Peyer's patch (tissue), 4 donors: ENCODE measurements at regions not wholly inside any gene's neighbourhood (a gene's known extent, or its start where the extent isn't known, plus 50 kb on each side); places are given as distances from the start of the nearest gene placed in this dataset.

ENCODE experiments used
- DNase-seq, 3 donors: peaks; one replicate each; pipeline ENCODE4 v3.0.0-alpha.2; 2017 to 2019
- H3K27ac ChIP-seq, 4 donors: fragments of 200-600 bp; sonication (generic); one replicate each; pipeline ENCODE4 v1.5.1; 2016 to 2019
- H3K27me3 ChIP-seq, 2 donors: fragments of 200-600 bp; sonication (generic); one replicate each; pipeline ENCODE4 v1.5.1; 2019
- H3K36me3 ChIP-seq, 3 donors: fragments of 200-600 bp; sonication (generic); one replicate each; pipeline ENCODE4 v1.5.1; 2016 to 2019
- H3K4me1 ChIP-seq, 4 donors: fragments of 200-600 bp; sonication (generic); one replicate each; pipeline ENCODE4 v1.5.1; 2016 to 2019
- H3K4me3 ChIP-seq, 4 donors: fragments of 200-600 bp; sonication (generic); 1 replicate in 3 of 4; 2 replicates in 1 of 4; pipeline ENCODE4 v1.5.1; 2016 to 2019; ENCODE audit warnings: mild to moderate bottlenecking in 1 of 4
- H3K9me3 ChIP-seq, 4 donors: fragments of 200-600 bp; sonication (generic); one replicate each; pipeline ENCODE4 v1.5.1; 2016 to 2019; ENCODE audit warnings: mild to moderate bottlenecking in 1 of 4
- POLR2A ChIP-seq, 2 donors: fragments of 450-650 bp; IDR thresholded peaks; one replicate each; pipeline ENCODE4 v1.5.1; 2017; ENCODE audit warnings: antibody characterized with exemption in 2 of 2, mild to moderate bottlenecking in 2 of 2, moderate library complexity in 2 of 2
- TF ChIP-seq, protein P1 (sequence below), 6 experiments: fragments of 450-650 bp in 4 of 6; fragments of 200-600 bp in 2 of 6; sonication (generic) in 1 of 6; IDR thresholded peaks; one replicate each; pipeline ENCODE4 v1.5.1; 2017 to 2019; ENCODE audit warnings: antibody characterized with exemption in 6 of 6, mild to moderate bottlenecking in 3 of 6, moderate library complexity in 1 of 6

DNA sequence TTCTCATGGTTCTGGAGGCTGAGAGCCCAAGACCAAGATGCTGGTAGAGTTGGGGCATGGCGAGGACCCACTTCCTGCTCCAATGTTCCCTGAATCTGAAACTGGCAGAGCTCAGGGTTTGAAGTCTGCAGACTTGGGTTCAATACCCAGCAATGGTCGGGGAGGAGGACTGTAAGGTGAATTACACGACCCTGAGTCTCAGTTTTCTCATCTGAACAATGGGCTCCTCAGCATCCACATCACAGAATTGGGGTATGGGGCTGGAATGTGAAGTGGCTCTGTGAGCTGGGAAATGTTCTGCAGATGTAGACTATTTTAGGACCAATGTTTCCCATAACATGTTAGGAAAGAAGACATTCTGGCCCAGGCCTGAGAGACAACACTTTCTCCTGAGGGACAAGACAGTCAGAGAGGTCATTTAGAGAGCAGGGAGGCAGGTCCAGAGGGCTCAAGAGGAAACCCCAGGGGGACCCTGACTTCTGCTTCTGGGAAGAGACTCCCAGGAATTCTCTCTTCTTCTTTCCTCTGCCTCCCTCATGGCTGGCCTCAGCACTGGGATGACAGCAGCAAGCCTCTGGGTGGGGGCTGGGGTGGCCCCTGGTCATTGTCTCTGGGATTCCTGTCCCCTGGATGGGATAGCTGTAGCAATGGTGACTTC is 141.3 kb upstream of the PMEPA1 start:
- Histone ChIP-seq H3K4me3 (no peak overlapping the region), H3K4me1 (no peaks in the 10 kb centered on the region), H3K27ac (no peak overlapping the region), H3K36me3 (no peaks in the 10 kb centered on the region), H3K9me3 (no peaks in the 10 kb centered on the region), H3K27me3 (no peaks in the 10 kb centered on the region)
- DNase-seq = no peak
- no peak for TF ChIP-seq POLR2A (IDR thresholded peaks at IDR 0.05)
- TF ChIP-seq, protein P1, sequence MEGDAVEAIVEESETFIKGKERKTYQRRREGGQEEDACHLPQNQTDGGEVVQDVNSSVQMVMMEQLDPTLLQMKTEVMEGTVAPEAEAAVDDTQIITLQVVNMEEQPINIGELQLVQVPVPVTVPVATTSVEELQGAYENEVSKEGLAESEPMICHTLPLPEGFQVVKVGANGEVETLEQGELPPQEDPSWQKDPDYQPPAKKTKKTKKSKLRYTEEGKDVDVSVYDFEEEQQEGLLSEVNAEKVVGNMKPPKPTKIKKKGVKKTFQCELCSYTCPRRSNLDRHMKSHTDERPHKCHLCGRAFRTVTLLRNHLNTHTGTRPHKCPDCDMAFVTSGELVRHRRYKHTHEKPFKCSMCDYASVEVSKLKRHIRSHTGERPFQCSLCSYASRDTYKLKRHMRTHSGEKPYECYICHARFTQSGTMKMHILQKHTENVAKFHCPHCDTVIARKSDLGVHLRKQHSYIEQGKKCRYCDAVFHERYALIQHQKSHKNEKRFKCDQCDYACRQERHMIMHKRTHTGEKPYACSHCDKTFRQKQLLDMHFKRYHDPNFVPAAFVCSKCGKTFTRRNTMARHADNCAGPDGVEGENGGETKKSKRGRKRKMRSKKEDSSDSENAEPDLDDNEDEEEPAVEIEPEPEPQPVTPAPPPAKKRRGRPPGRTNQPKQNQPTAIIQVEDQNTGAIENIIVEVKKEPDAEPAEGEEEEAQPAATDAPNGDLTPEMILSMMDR (IDR thresholded peaks at IDR 0.05) = no peak

DNA sequence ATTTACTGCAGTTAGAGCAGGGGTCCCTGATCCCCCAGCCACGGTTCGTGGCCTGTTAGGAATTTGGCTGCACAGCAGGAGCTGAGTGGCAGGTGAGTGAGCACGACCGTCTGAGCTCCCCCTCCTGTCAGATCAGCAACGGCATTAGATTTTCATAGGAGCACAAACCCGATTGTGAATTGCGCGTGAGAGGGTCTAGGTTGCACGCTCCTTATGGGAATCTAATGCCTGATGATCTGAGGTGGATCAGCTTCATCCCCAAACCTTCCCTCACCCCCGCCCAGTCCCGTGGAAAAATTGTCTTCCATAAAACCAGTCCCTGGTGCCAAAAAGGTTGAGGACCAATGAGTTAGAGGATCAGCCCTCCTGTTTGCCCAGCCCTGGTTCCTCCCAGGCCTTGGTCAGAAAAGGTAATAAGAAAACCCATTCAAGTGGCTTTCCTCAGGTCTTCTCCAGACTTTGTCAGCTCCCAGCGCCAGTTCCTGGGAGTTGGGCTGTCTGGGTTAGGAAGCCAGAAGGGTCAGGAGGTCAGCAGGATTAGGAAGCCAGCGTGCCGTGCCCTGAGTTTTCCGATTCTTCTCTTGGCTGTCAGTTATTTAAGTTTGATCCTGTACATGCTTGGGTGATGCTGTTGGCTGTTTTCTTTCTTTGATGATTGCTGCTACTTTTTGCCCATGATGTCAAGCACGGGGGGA is 139.9 kb upstream of the PMEPA1 start:
- Histone ChIP-seq H3K4me1 (no peaks in the 10 kb centered on the region), H3K27ac (no peak overlapping the region), H3K36me3 (no peaks in the 10 kb centered on the region), H3K4me3 (no peak overlapping the region), H3K9me3 (no peaks in the 10 kb centered on the region), H3K27me3 (no peaks in the 10 kb centered on the region)
- no peak for TF ChIP-seq POLR2A (IDR thresholded peaks at IDR 0.05)
- TF ChIP-seq, protein P1 (IDR thresholded peaks at IDR 0.05) = no peak
- peak in 1 of 3 donors; percentile 15 for DNase-seq

- TF ChIP-seq, protein P1 (IDR thresholded peaks at IDR 0.05) = no peak
- TF ChIP-seq POLR2A (IDR thresholded peaks at IDR 0.05) = no peak
- H3K9me3 ChIP-seq = no peaks in the 10 kb centered on the region
- no peaks in the 10 kb centered on the region for H3K4me1 ChIP-seq
- H3K27ac ChIP-seq = no peak overlapping the region
- DNase-seq = no peak
- H3K36me3 ChIP-seq = no peaks in the 10 kb centered on the region
- no peak overlapping the region for H3K4me3 ChIP-seq
- no peaks in the 10 kb centered on the region for H3K27me3 ChIP-seq
Observed at GRCh38 chr20:57849121-57849520, 139.3 kb upstream of the PMEPA1 start.

- DNase-seq = no peak
- no peak for TF ChIP-seq POLR2A (IDR thresholded peaks at IDR 0.05)
- TF ChIP-seq, protein P1 (IDR thresholded peaks at IDR 0.05) = no peak
- Histone ChIP-seq H3K9me3 (no peaks in the 10 kb centered on the region), H3K4me1 (no peaks in the 10 kb centered on the region), H3K27me3 (no peaks in the 10 kb centered on the region), H3K4me3 (no peak overlapping the region), H3K36me3 (no peaks in the 10 kb centered on the region), H3K27ac (no peak overlapping the region)
Observed at GRCh38 chr20:57848282-57848681, 138.5 kb upstream of the PMEPA1 start.

DNA sequence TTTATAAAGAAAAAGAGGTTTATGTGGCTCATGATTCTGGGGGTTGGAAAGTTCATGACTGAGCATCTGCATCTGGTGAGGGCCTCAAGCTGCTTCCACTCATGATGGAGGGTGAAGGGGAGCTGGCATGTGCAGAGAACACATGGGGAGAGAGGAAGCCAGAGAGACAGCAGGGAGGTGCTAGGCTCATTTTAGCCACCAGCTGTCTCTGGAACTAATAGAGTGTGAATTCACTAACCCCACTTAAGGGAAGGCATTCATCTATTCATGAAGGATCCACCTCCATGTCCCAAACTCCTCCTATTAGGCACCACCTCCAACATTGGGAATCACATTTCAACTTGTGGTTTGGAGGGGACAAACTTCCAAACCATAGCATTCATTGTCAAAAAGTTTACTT is 137.3 kb upstream of the PMEPA1 start:
- Histone ChIP-seq H3K27me3 (no peaks in the 10 kb centered on the region), H3K9me3 (no peaks in the 10 kb centered on the region), H3K4me3 (no peak overlapping the region), H3K27ac (no peak overlapping the region), H3K36me3 (no peaks in the 10 kb centered on the region), H3K4me1 (no peaks in the 10 kb centered on the region)
- DNase-seq = no peak
- no peak for TF ChIP-seq POLR2A (IDR thresholded peaks at IDR 0.05)
- TF ChIP-seq, protein P1 (IDR thresholded peaks at IDR 0.05) = no peak
